SK-N-SH treated with all-trans-retinoic acid at 6 μM for 48 hours (cell line): ENCODE measurements at regions not wholly inside any gene's neighbourhood (a gene's known extent, or its start where the extent isn't known, plus 50 kb on each side); places are given as distances from the start of the nearest gene placed in this dataset.

Source experiments
- CREB5 ChIP-seq: fragments of 250-450 bp; sonication (Bioruptor Pico); IDR thresholded peaks from 2 replicates; pipeline ENCODE4 v1.5.1; 2020; ENCODE audit warnings: low read depth, mild to moderate bottlenecking, moderate library complexity
- CSDC2 ChIP-seq: fragments of 250-450 bp; sonication (Bioruptor Pico); IDR thresholded peaks from 2 replicates; pipeline ENCODE4 v1.5.0; 2020; ENCODE audit warnings: mild to moderate bottlenecking, moderate library complexity
- CSRNP3 ChIP-seq: fragments of 250-450 bp; sonication (Bioruptor Pico); IDR thresholded peaks from 2 replicates; pipeline ENCODE4 v1.5.1; 2021; ENCODE audit warnings: mild to moderate bottlenecking, moderate library complexity
- ESRRG ChIP-seq: fragments of 250-450 bp; sonication (Bioruptor Pico); IDR thresholded peaks from 2 replicates; pipeline ENCODE4 v1.6.1; 2021; ENCODE audit warnings: mild to moderate bottlenecking
- GLIS3 ChIP-seq: fragments of 250-450 bp; sonication (Bioruptor Pico); IDR thresholded peaks from 2 replicates; pipeline ENCODE4 v1.5.0; 2020; ENCODE audit warnings: mild to moderate bottlenecking, moderate library complexity
- RARB ChIP-seq: fragments of 250-450 bp; sonication (Bioruptor Pico); IDR thresholded peaks from 2 replicates; pipeline ENCODE4 v1.8.0; 2021; ENCODE audit warnings: mild to moderate bottlenecking, moderate library complexity
- SNAI2 ChIP-seq: fragments of 250-450 bp; sonication (Bioruptor Pico); IDR thresholded peaks from 2 replicates; pipeline ENCODE4 v1.5.0; 2020; ENCODE audit warnings: mild to moderate bottlenecking, moderate library complexity
- TCF4 ChIP-seq: fragments of 250-450 bp; sonication (Bioruptor Pico); IDR thresholded peaks from 2 replicates; pipeline ENCODE4 v1.8.0; 2021; ENCODE audit warnings: mild to moderate bottlenecking, moderate library complexity, borderline replicate concordance
- ZC3H10 ChIP-seq: fragments of 250-450 bp; sonication (Bioruptor Pico); IDR thresholded peaks from 2 replicates; pipeline ENCODE4 v1.5.1; 2021; ENCODE audit warnings: mild to moderate bottlenecking, moderate library complexity
- ZNF70 ChIP-seq: fragments of 450-650 bp; formaldehyde crosslinking; IDR thresholded peaks from 2 replicates; pipeline ENCODE4 v1.5.0; 2020; ENCODE audit warnings: mild to moderate bottlenecking, moderate library complexity

GRCh38 chr5:2860101-2860500 lies 108.6 kb upstream of the IRX2 start:
- no peak for TF ChIP-seq CSRNP3 (CRISPR knock-in tag)
- TF ChIP-seq GLIS3: no peak
- no peak for TF ChIP-seq CREB5 (CRISPR knock-in tag)
- no peak for TF ChIP-seq CSDC2 (CRISPR knock-in tag)
- TF ChIP-seq ZC3H10 (CRISPR knock-in tag): no peak
- TF ChIP-seq ZNF70 (CRISPR knock-in tag): no peak
- no peak for TF ChIP-seq RARB (CRISPR knock-in tag)
- no peak for TF ChIP-seq SNAI2 (CRISPR knock-in tag)
- TF ChIP-seq ESRRG: no peak
- no peak for TF ChIP-seq TCF4 (CRISPR knock-in tag)
